ENCODE measurements at regions not wholly inside any gene's neighbourhood (a gene's known extent, or its start where the extent isn't known, plus 50 kb on each side); places are given as distances from the start of the nearest gene placed in this dataset.
"Not testable (repeated sequence)": the region's sequence is repeated elsewhere in the genome, so short reads cannot be mapped to it uniquely, and the experiment has no call there.

GRCh38 chr6:169917153-169917552 lies 165.7 kb downstream of the ERMARD start:
- TF ChIP-seq CTCF (IDR thresholded peaks at IDR 0.05; ENCODE audit: unreplicated experiment): no peak
- peaks cover 13% of the 10 kb centered on the region for H3K27me3 Mint-ChIP-seq (ENCODE audit: unreplicated experiment)
- intact Hi-C loops (cut with micrococcal nuclease; ENCODE audit: unreplicated experiment): no loop called here
- no peak for DNase-seq
- no peak overlapping the region for H3K27ac Mint-ChIP-seq (ENCODE audit: unreplicated experiment)
- H3K36me3 Mint-ChIP-seq (ENCODE audit: insufficient read depth, unreplicated experiment): no peaks in the 10 kb centered on the region
- CTCF ChIA-PET: no interaction called here
- H3K9me3 Mint-ChIP-seq (ENCODE audit: low read depth, unreplicated experiment): peaks cover 4% of the 10 kb centered on the region
- BruUV-seq (replicated peaks): no TSS peak
- H3K4me1 Mint-ChIP-seq (ENCODE audit: low read depth, unreplicated experiment): no peaks in the 10 kb centered on the region
- no peak overlapping the region for H3K4me3 Mint-ChIP-seq (ENCODE audit: low read depth, unreplicated experiment)

- intact Hi-C loops (cut with micrococcal nuclease; ENCODE audit: unreplicated experiment): no loop called here
- Mint-ChIP-seq H3K4me3 (ENCODE audit: low read depth, unreplicated experiment) (no peak overlapping the region), H3K27ac (ENCODE audit: unreplicated experiment) (no peak overlapping the region), H3K9me3 (ENCODE audit: low read depth, unreplicated experiment) (peaks cover 4% of the 10 kb centered on the region), H3K4me1 (ENCODE audit: low read depth, unreplicated experiment) (no peaks in the 10 kb centered on the region), H3K36me3 (ENCODE audit: insufficient read depth, unreplicated experiment) (no peaks in the 10 kb centered on the region), H3K27me3 (ENCODE audit: unreplicated experiment) (peaks cover 22% of the 10 kb centered on the region)
- CTCF ChIA-PET: no interaction called here
- no peak for TF ChIP-seq CTCF (IDR thresholded peaks at IDR 0.05; ENCODE audit: unreplicated experiment)
- no TSS peak for BruUV-seq (replicated peaks)
- no peak for DNase-seq
Measured at GRCh38 chr6:169915769-169916550, 164.5 kb downstream of the ERMARD start.

- H3K4me1 Mint-ChIP-seq (ENCODE audit: low read depth, unreplicated experiment); CTCF ChIA-PET; intact Hi-C loops (cut with micrococcal nuclease; ENCODE audit: unreplicated experiment); H3K36me3 Mint-ChIP-seq (ENCODE audit: insufficient read depth, unreplicated experiment); H3K4me3 Mint-ChIP-seq (ENCODE audit: low read depth, unreplicated experiment); DNase-seq; H3K27ac Mint-ChIP-seq (ENCODE audit: unreplicated experiment); H3K9me3 Mint-ChIP-seq (ENCODE audit: low read depth, unreplicated experiment); BruUV-seq (replicated peaks): not testable (repeated sequence)
- peaks cover 26% of the 10 kb centered on the region for H3K27me3 Mint-ChIP-seq (ENCODE audit: unreplicated experiment)
Measured at GRCh38 chr6:169913745-169914144, 162.3 kb downstream of the ERMARD start.

- no peak for TF ChIP-seq CTCF (IDR thresholded peaks at IDR 0.05; ENCODE audit: unreplicated experiment)
- peaks cover 27% of the 10 kb centered on the region for H3K27me3 Mint-ChIP-seq (ENCODE audit: unreplicated experiment)
- peaks cover under 1% of the 10 kb centered on the region for H3K9me3 Mint-ChIP-seq (ENCODE audit: low read depth, unreplicated experiment)
- intact Hi-C loops (cut with micrococcal nuclease; ENCODE audit: unreplicated experiment): no loop called here
- CTCF ChIA-PET: no interaction called here
- DNase-seq: no peak
- H3K36me3 Mint-ChIP-seq (ENCODE audit: insufficient read depth, unreplicated experiment): no peaks in the 10 kb centered on the region
- H3K27ac Mint-ChIP-seq (ENCODE audit: unreplicated experiment): no peak overlapping the region
- no peak overlapping the region for H3K4me3 Mint-ChIP-seq (ENCODE audit: low read depth, unreplicated experiment)
- no peaks in the 10 kb centered on the region for H3K4me1 Mint-ChIP-seq (ENCODE audit: low read depth, unreplicated experiment)
- BruUV-seq (replicated peaks): no TSS peak
Measured at GRCh38 chr6:169913096-169913638, 161.7 kb downstream of the ERMARD start.
